ENCODE measurements at regions not wholly inside any gene's neighbourhood (a gene's known extent, or its start where the extent isn't known, plus 50 kb on each side); places are given as distances from the start of the nearest gene placed in this dataset.

DNA sequence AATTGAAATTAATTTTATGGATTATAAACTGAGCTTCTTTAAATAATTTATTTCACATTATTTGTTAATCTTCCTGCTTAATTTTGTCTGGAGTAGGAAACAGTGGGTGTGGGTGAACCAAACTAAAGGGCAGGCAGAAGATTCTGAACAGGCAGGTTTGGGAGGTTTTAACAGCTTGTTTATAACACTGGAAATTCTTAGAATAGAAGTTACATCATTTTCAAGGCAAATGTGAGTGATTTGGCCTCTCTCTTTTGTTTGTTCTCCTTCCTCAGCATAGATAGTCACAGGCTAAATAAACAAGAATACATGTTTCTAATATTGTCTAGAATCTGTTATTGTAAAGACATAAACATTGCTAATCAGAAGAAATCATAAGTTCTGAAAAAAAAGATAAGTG, 970.9 kb upstream of the NUDT12 start:
- H2BK120ac ChIP-seq (ENCODE audit: low read depth, low read length, poor library complexity, severe bottlenecking), result no peak overlapping the region
- H3T11ph ChIP-seq (ENCODE audit: low read length), result no peak overlapping the region
- H3K14ac ChIP-seq (ENCODE audit: insufficient read depth, low read length), result no peak overlapping the region
- no peaks in the 10 kb centered on the region for H3K79me1 ChIP-seq (ENCODE audit: insufficient read depth, low read depth, low read length, poor library complexity, severe bottlenecking)
- no peak for DNase-seq
- no peaks in the 10 kb centered on the region for H3K4me1 ChIP-seq (ENCODE audit: insufficient read depth, low read length)
- H3K9ac ChIP-seq (ENCODE audit: extremely low read depth, insufficient read length, low read length), result no peak overlapping the region
- Mint-ChIP-seq H3K27me3 (ENCODE audit: low read depth) (no peaks in the 10 kb centered on the region), H3K4me1 (peaks cover 2% of the 10 kb centered on the region in 2 experiments; a peak in 2 of 4 replicates), H3K4me3 (no peak overlapping the region), H3K9me3 (no peaks in the 10 kb centered on the region), H3K36me3 (ENCODE audit: insufficient read depth in 1 of 3, low read depth in 3 of 3) (no peaks in the 10 kb centered on the region), H3K27ac (no peak overlapping the region)
- no peak overlapping the region for H4K91ac ChIP-seq (ENCODE audit: insufficient read length, low read depth, low read length)
- H4K20me1 ChIP-seq (ENCODE audit: control insufficient read depth, insufficient read depth, insufficient read length), result no peaks in the 10 kb centered on the region
- H3K23me2 ChIP-seq (ENCODE audit: insufficient read length, low read depth, low read length, poor library complexity, severe bottlenecking), result no peaks in the 10 kb centered on the region
- H2AFZ ChIP-seq (ENCODE audit: low read length), result no peak overlapping the region
- no peak overlapping the region for H2BK15ac ChIP-seq (ENCODE audit: low read depth, low read length)
- no peak overlapping the region for H3K4ac ChIP-seq (ENCODE audit: low read depth, low read length)
- H3K4me2 ChIP-seq (ENCODE audit: insufficient read depth, insufficient read length, low read length), result no peak overlapping the region
- no peak overlapping the region for H3K56ac ChIP-seq (ENCODE audit: insufficient read length, low read depth, low read length)
- no peak overlapping the region for H2BK12ac ChIP-seq (ENCODE audit: insufficient read length, low read depth, low read length)
- no peak overlapping the region for H2AK5ac ChIP-seq (ENCODE audit: insufficient read length, low read length)
- no peak overlapping the region for H4K5ac ChIP-seq (ENCODE audit: insufficient read length, low read depth, low read length)
- H3K23ac ChIP-seq (ENCODE audit: insufficient read length, low read depth, low read length), result no peak overlapping the region
- no peak overlapping the region for H2BK5ac ChIP-seq (ENCODE audit: insufficient read length, low read length)
- TF ChIP-seq, protein P1, sequence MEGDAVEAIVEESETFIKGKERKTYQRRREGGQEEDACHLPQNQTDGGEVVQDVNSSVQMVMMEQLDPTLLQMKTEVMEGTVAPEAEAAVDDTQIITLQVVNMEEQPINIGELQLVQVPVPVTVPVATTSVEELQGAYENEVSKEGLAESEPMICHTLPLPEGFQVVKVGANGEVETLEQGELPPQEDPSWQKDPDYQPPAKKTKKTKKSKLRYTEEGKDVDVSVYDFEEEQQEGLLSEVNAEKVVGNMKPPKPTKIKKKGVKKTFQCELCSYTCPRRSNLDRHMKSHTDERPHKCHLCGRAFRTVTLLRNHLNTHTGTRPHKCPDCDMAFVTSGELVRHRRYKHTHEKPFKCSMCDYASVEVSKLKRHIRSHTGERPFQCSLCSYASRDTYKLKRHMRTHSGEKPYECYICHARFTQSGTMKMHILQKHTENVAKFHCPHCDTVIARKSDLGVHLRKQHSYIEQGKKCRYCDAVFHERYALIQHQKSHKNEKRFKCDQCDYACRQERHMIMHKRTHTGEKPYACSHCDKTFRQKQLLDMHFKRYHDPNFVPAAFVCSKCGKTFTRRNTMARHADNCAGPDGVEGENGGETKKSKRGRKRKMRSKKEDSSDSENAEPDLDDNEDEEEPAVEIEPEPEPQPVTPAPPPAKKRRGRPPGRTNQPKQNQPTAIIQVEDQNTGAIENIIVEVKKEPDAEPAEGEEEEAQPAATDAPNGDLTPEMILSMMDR (conservative IDR thresholded peaks at IDR 0.05), result no peak
- H3K18ac ChIP-seq (ENCODE audit: insufficient read length, low read depth, low read length), result no peak overlapping the region
- H3K9me3 ChIP-seq (ENCODE audit: control insufficient read depth, low read depth, low read length), result no peaks in the 10 kb centered on the region
- no peaks in the 10 kb centered on the region for H3K27me3 ChIP-seq (ENCODE audit: insufficient read depth, low read length)
- H3K79me2 ChIP-seq (ENCODE audit: insufficient read depth, low read length), result no peaks in the 10 kb centered on the region; the same call in 1 of the 2 replicates
- H3K27ac ChIP-seq (ENCODE audit: insufficient read length, low read depth, low read length), result no peak overlapping the region
- no peak overlapping the region for H4K8ac ChIP-seq (replicated peaks; ENCODE audit: insufficient read length, low read depth, low read length)
- H2BK20ac ChIP-seq (ENCODE audit: low read depth, low read length, poor library complexity, severe bottlenecking), result no peak overlapping the region
